GM12873 (cell line): ENCODE measurements at regions not wholly inside any gene's neighbourhood (a gene's known extent, or its start where the extent isn't known, plus 50 kb on each side); places are given as distances from the start of the nearest gene placed in this dataset.

Experiments used
- TF ChIP-seq, protein P1 (sequence below): IDR thresholded peaks from 2 replicates; pipeline ENCODE4 v1.5.1; 2012; ENCODE audit warnings: low read depth, mild to moderate bottlenecking, moderate library complexity, low read length, control low read depth; ENCODE audit not compliant: insufficient read depth; ENCODE audit errors: missing control alignments

DNA sequence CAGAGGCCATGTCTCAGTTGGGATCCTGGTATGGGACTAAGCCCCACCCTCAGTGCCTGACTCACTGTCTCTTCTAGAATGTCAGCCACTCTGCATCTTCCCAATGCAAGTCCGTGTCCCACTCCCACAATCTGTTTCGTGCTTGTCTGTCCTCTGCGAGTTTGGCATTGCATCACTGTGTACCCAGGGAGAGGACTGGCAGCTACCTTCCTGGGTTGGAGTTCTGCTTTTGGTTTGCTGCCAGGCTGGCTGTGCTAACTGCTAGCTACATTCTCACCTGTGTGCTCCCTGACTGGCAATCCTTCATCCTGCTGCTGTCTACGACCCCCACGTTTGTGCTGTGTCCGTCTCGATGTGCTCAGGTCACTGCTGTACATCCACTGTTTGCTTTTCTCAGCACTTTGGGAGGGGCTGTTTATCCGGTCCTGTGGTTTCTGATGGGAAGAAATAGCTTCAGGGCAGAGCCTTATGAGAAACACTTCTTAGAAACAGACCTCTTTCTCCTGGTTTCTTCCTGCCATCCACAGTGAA, 56.0 kb upstream of the GLI3 start:
- TF ChIP-seq, protein P1, sequence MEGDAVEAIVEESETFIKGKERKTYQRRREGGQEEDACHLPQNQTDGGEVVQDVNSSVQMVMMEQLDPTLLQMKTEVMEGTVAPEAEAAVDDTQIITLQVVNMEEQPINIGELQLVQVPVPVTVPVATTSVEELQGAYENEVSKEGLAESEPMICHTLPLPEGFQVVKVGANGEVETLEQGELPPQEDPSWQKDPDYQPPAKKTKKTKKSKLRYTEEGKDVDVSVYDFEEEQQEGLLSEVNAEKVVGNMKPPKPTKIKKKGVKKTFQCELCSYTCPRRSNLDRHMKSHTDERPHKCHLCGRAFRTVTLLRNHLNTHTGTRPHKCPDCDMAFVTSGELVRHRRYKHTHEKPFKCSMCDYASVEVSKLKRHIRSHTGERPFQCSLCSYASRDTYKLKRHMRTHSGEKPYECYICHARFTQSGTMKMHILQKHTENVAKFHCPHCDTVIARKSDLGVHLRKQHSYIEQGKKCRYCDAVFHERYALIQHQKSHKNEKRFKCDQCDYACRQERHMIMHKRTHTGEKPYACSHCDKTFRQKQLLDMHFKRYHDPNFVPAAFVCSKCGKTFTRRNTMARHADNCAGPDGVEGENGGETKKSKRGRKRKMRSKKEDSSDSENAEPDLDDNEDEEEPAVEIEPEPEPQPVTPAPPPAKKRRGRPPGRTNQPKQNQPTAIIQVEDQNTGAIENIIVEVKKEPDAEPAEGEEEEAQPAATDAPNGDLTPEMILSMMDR, result no peak

DNA sequence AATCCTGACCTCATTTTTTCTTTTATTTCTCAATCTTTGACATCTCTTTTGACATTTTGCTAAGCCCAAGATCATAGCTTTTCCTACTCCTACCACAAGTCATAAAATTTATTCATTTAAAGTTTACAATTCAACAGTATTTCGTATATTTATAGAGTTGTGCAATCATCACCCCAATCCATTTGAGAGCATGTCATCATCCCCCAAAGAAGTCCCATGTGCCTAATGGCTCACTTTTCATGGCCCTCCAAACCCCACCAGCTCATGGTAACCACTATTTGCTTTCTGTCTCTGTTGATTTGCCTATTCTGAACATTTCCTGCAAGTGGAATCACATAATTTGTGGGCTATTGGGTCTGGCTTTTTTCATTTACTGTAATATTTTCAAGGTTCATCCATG, 52.5 kb upstream of the GLI3 start:
- TF ChIP-seq, protein P1, result no peak
